Posterior cingulate gyrus (tissue), 11 donors: ENCODE measurements at regions not wholly inside any gene's neighbourhood (a gene's known extent, or its start where the extent isn't known, plus 50 kb on each side); places are given as distances from the start of the nearest gene placed in this dataset.
A peak's percentile ranks its signal among the peaks of the same experiment; 100 is the strongest.

Source experiments
- DNase-seq, 10 donors: peaks; one replicate each; pipeline versions ENCODE4 v3.0.0 to v3.0.0-alpha.2; 2020 to 2021; ENCODE audit warnings: mixed read lengths in 3 of 10
- intact Hi-C: fragments of 100-400 bp; cut with DNase I; formaldehyde crosslinking; loops from one replicate; pipeline ENCODE4 v1.15.1; 2023

- DNase-seq: no peak
- intact Hi-C loops: loop anchor here (10.0 kb wide), 1 partner anchor 509 kb away; the partner anchor contains the start of gene SULF2
Measured at GRCh38 chr20:48293671-48294070, 508.4 kb upstream of the SULF2 start.

- intact Hi-C loops: loop anchor here (10.0 kb wide), 1 partner anchor 508 kb away; the partner anchor contains the start of gene SULF2
- DNase-seq: no peak
Measured at GRCh38 chr20:48292806-48293205, 507.5 kb upstream of the SULF2 start.

GRCh38 chr20:48291896-48292295 is 506.6 kb upstream of the SULF2 start:
- no peak for DNase-seq
- intact Hi-C loops: loop anchor here (10.0 kb wide), 1 partner anchor 507 kb away; the partner anchor contains the start of gene SULF2

DNA sequence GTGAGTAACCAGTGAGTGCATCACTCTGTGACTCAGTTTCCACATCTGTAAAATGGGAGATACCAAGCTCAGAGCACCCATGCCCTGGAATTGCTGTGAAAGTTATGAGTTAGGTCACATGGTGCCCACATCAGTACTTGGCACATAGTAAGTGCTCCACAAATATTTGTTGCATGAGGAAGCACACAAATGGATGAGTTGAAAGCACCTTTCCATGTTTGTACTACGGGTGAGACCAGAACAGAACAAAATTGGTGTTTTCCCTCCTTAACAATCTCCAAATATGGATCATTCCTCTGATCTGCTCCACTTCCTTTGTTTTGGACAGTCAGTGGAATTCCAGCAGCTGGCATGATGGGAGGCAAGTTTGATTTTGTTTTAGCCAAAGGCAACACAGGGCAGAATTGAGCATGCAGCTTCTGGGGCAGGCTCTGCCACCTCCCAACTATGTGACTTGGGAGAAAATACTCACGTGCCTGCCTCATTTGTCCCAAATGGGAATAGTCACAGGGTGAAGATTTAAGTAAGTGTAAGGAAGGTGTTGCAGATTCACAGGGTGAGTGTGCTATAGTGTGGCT is 503.7 kb upstream of the SULF2 start:
- intact Hi-C loops: no loop called here
- no peak for DNase-seq

GRCh38 chr20:48287552-48288170 is 502.4 kb upstream of the SULF2 start:
- intact Hi-C loops: no loop called here
- no peak for DNase-seq

- DNase-seq: peak in 1 of 10 donors; percentile 16
- intact Hi-C loops: no loop called here
Measured at GRCh38 chr20:48287021-48287494, 501.8 kb upstream of the SULF2 start.

DNA sequence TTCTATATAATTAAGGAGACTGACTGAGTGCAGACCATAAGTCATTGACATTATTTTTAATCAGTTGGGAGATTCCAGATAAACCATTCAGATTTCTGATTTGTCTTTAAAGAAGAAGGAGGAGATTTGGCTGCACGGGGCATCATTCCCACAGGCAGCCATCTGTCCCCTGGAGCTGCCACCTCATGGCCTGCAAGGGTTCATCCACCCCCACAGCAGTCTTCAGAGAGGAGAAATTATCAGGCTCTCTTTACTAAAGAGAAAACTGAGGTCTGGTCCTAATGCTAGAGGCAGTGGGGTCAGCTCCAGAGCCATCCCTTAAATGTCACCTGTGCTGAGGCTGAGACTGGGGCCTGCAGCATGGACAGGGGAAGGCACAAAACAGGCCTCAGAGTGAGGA is 501.3 kb upstream of the SULF2 start:
- intact Hi-C loops: no loop called here
- DNase-seq: no peak

- intact Hi-C loops: no loop called here
- no peak for DNase-seq
Measured at GRCh38 chr20:48285656-48286055, 500.4 kb upstream of the SULF2 start.

DNA sequence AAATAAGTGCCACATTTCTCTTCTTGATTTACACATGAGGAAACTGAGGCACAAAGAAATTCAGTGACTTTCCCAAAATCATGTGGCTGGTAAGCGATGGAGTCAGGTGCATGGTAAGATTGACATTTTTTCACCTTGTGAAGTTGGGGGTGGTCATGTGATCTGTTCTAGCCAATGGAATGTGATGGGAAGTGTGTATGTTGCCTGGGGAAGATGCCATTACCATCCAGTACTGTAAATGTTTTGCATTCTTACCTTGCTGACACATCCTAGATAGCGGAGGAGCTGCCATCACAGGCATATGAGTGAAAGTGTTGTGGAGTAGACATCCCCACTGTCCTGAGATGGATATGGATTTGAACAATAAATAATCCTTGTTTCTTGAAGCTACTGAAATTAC is 499.6 kb upstream of the SULF2 start:
- no peak for DNase-seq
- intact Hi-C loops: no loop called here

- no peak for DNase-seq
- intact Hi-C loops: no loop called here
Measured at GRCh38 chr20:48284315-48284714, 499.0 kb upstream of the SULF2 start.

- intact Hi-C loops: no loop called here
- peak; percentile 54 to 96 (median 78) for DNase-seq
Measured at GRCh38 chr20:48283470-48284110, 498.3 kb upstream of the SULF2 start.

DNA sequence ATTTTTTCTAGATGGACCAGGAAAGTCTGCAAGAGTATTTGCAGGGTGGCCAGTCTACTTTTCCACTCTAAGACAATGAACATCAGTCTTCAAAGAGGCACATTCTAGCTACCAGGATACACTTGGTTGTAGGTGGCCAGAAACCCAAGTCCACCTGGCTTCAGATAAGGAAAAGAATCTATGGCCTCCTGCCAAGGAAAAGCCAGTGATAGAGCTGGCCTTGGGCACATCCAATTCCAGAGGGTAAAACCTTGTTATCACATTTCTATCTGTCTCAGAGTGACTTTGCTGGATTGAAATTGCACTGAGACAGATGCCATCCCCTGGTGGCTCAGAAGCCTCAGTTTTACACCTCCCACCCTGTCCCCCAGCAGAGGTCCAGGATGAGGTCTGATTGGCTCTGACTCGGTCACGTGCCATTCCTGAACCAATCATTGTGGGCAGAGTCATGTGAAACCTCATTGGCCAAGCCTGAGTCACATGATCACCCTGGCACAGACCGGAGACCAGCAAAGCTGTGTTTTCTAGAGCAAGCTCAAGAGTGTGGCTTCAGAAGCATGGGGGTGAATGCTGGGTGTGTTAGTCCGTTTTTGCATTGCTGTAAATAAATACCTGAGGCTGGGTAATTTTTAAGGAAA is 497.4 kb upstream of the SULF2 start:
- no peak for DNase-seq
- intact Hi-C loops: no loop called here

DNA sequence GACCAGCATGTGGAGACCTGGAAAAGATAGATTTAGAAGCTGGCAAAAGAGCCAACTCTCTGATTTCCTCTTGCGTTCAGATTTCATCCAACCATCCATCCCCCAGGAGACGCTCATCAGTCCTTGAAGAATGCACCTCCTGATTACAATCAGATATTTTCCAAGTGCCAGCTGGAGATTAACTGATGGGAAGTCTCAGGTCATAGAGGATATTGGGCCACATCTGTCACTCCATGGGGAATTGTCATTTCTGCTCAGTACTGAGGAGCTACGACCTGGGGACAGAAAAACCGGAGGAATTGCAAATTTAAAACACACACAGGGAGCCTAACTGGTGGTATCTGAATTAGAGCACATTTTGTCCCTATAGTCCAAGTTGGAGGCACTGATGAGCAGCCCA is 496.2 kb upstream of the SULF2 start:
- intact Hi-C loops: no loop called here
- DNase-seq: no peak

- intact Hi-C loops: no loop called here
- DNase-seq: no peak
Measured at GRCh38 chr20:48278961-48279481, 493.7 kb upstream of the SULF2 start.

GRCh38 chr20:48277266-48277665 is 492.0 kb upstream of the SULF2 start:
- DNase-seq: no peak
- intact Hi-C loops: no loop called here

GRCh38 chr20:48276021-48276342 is 490.7 kb upstream of the SULF2 start:
- DNase-seq: no peak
- intact Hi-C loops: no loop called here

DNA sequence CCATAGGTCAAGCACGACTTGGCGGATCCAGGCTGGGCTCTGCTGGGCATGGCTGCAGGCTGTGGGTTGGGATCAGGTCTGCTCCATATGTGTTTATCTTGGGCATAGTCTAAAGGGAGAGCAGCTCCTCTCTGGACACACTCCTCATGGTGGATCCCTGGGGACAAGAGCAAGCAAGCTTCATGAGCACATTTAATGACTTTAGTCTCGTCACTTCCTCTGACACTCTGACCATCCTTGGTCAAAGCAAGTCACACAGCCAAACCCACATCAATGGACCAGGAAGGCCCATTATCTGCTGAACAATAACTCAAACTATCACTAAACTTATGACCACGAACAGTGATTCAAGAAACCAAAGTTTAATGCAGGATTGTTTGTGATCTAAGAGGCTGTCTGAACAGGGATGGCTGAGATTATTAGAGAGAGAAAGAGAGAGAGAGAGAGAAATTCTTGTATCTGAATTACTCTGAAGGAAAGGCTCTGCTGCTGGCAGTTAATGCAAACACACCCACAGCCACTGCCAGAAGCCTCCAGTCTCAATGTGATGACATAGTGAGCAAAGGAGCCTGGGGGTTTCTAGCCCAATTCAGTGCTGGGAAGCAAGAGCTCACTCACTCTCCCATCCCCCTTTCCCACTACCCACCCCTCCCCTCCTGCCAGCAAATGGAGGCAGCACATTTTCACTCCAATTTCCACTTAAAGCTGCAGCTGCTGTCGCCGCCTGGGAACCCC is 490.2 kb upstream of the SULF2 start:
- intact Hi-C loops: no loop called here
- DNase-seq: no peak

DNA sequence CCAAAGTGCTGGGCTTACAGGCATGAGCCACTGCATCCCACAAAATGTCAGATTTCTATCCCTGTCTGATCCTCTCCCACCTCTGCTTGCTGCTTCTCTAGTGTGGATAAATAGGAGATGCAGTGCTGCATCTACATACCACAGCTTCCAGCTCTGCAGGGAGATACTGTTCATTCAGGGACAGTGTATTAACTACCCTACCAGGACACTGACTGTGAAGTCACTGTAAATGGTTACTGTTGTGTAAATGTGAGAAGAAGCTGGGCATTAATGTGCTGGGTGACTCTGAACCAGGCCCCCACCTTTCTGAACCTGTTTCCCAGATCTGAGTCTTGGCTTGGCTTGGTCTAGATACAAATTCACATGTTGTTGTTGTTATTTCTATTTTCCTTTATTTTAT is 488.6 kb upstream of the SULF2 start:
- intact Hi-C loops: no loop called here
- DNase-seq: no peak

DNA sequence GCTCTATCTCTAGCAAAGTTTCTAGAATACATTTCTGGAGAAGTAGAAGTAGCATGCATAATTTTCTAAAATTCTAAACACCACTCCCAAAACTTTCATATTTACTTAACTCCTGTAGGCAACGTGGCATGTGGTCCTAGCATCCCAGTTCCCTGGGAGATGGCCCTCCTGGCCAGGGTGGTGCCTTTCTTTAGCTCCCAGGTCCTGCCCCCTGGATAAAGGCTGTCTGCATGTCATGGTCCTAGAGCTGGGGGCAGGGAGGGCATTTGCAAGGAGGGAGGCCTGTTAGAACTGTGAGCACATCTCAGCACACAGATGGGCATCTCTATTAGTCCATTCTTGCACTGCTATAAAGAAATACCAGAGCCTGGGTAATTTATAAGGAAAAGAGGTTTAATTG is 485.6 kb upstream of the SULF2 start:
- intact Hi-C loops: no loop called here

GRCh38 chr20:48267860-48268633 is 482.8 kb upstream of the SULF2 start:
- DNase-seq: no peak
- intact Hi-C loops: no loop called here

More for the DNA sequence above, 485.6 kb upstream of the SULF2 start:
- DNase-seq: no peak
